GM19395 (cell line): ENCODE measurements at regions not wholly inside any gene's neighbourhood (a gene's known extent, or its start where the extent isn't known, plus 50 kb on each side); places are given as distances from the start of the nearest gene placed in this dataset.
"Not testable (repeated sequence)": the region's sequence is repeated elsewhere in the genome, so short reads cannot be mapped to it uniquely, and the experiment has no call there.

Experiments
- ATAC-seq: cut with Tn5 transposase; IDR thresholded peaks from one replicate; pipeline ENCODE4 v1.9.1; 2021; ENCODE audit warnings: mild to moderate bottlenecking, moderate library complexity; ENCODE audit not compliant: unreplicated experiment

- no peak for ATAC-seq
Measured at GRCh38 chr4:111921714-111922113, 223.5 kb upstream of the FAM241A start.

- ATAC-seq: no peak
Measured at GRCh38 chr4:111923786-111924185, 221.5 kb upstream of the FAM241A start.

- ATAC-seq: no peak
Measured at GRCh38 chr4:111924696-111925095, 220.6 kb upstream of the FAM241A start.

GRCh38 chr4:111930659-111931058 lies 214.6 kb upstream of the FAM241A start:
- ATAC-seq: peak; percentile 99

- ATAC-seq: no peak
Measured at GRCh38 chr4:111933703-111934102, 211.6 kb upstream of the FAM241A start.

- no peak for ATAC-seq
Measured at GRCh38 chr4:111934314-111934713, 210.9 kb upstream of the FAM241A start.

- peak; percentile 86 for ATAC-seq
Measured at GRCh38 chr4:111937368-111937767, 207.9 kb upstream of the FAM241A start.

GRCh38 chr4:111941957-111942356 lies 203.3 kb upstream of the FAM241A start:
- no peak for ATAC-seq

- peak; percentile 94 for ATAC-seq
Measured at GRCh38 chr4:111943796-111944203, 201.5 kb upstream of the FAM241A start.

GRCh38 chr4:111945014-111945413 lies 200.2 kb upstream of the FAM241A start:
- no peak for ATAC-seq

GRCh38 chr4:111946800-111947199 lies 198.5 kb upstream of the FAM241A start:
- ATAC-seq: no peak

GRCh38 chr4:111952688-111953087 lies 192.6 kb upstream of the FAM241A start:
- ATAC-seq: no peak

- ATAC-seq: no peak
Measured at GRCh38 chr4:111954550-111954949, 190.7 kb upstream of the FAM241A start.

- no peak for ATAC-seq
Measured at GRCh38 chr4:111955001-111955400, 190.3 kb upstream of the FAM241A start.

GRCh38 chr4:111957116-111957515 lies 188.1 kb upstream of the FAM241A start:
- no peak for ATAC-seq

- ATAC-seq: no peak
Measured at GRCh38 chr4:111957997-111958396, 187.3 kb upstream of the FAM241A start.

GRCh38 chr4:111959222-111959621 lies 186.0 kb upstream of the FAM241A start:
- no peak for ATAC-seq

GRCh38 chr4:111960241-111960667 lies 185.0 kb upstream of the FAM241A start:
- ATAC-seq: peak; percentile 96

- ATAC-seq: not testable (repeated sequence)
Measured at GRCh38 chr4:111961026-111961425, 184.2 kb upstream of the FAM241A start.

- no peak for ATAC-seq
Measured at GRCh38 chr4:111961809-111962208, 183.4 kb upstream of the FAM241A start.

- no peak for ATAC-seq
Measured at GRCh38 chr4:111963158-111963700, 182.0 kb upstream of the FAM241A start.

GRCh38 chr4:111977419-111977965 lies 167.8 kb upstream of the FAM241A start:
- ATAC-seq: no peak

- no peak for ATAC-seq
Measured at GRCh38 chr4:111979921-111980320, 165.3 kb upstream of the FAM241A start.
